Muscle of leg (tissue), 3 donors: ENCODE measurements at regions not wholly inside any gene's neighbourhood (a gene's known extent, or its start where the extent isn't known, plus 50 kb on each side); places are given as distances from the start of the nearest gene placed in this dataset.
"Not testable (repeated sequence)": the region's sequence is repeated elsewhere in the genome, so short reads cannot be mapped to it uniquely, and the experiment has no call there.

Experiments
- DNase-seq: peaks from one replicate; pipeline ENCODE4 v3.0.0; 2013
- H3K27ac ChIP-seq: one replicate; pipeline ENCODE4 v1.5.1; 2013; ENCODE audit warnings: mild to moderate bottlenecking, low read length, control low read depth
- H3K27me3 ChIP-seq: one replicate; pipeline ENCODE4 v1.6.1; 2013; ENCODE audit warnings: low read length; ENCODE audit not compliant: control insufficient read depth, insufficient read depth
- H3K36me3 ChIP-seq: one replicate; pipeline ENCODE4 v1.6.1; 2013; ENCODE audit warnings: low read length; ENCODE audit not compliant: control insufficient read depth, insufficient read depth
- H3K4me1 ChIP-seq: one replicate; pipeline ENCODE4 v1.6.1; 2013; ENCODE audit warnings: low read length; ENCODE audit not compliant: control insufficient read depth, insufficient read depth
- H3K4me3 ChIP-seq: one replicate; pipeline ENCODE4 v1.5.1; 2013; ENCODE audit warnings: low read length, control low read depth
- H3K9me3 ChIP-seq: replicated peaks from 2 replicates; pipeline ENCODE4 v1.6.1; 2013; ENCODE audit warnings: low read depth, low read length; ENCODE audit not compliant: control insufficient read depth
- WGBS: methylation state at CpG from one replicate; pipeline ENCODE4 v1.1.5; 2013; ENCODE audit warnings: missing lambda C conversion rate; ENCODE audit not compliant: insufficient coverage; 5-methylcytosine and 5-hydroxymethylcytosine counted together

GRCh38 chr4:165548702-165549101, 169.9 kb downstream of the CPE start:
- Histone ChIP-seq H3K27ac (no peak overlapping the region), H3K9me3 (no peaks in the 10 kb centered on the region), H3K36me3 (no peaks in the 10 kb centered on the region), H3K27me3 (no peaks in the 10 kb centered on the region), H3K4me1 (no peaks in the 10 kb centered on the region), H3K4me3 (no peak overlapping the region)
- no CpG with 5 or more reads among the region's 2 CpGs for WGBS
- DNase-seq = no peak

- peak; percentile 89 for DNase-seq
These were observed 174.5 kb downstream of the CPE start for GRCh38 chr4:165553221-165553810.

GRCh38 chr4:165555302-165555701, 176.5 kb downstream of the CPE start:
- Histone ChIP-seq H3K9me3 (no peaks in the 10 kb centered on the region), H3K4me3 (no peak overlapping the region), H3K36me3 (no peaks in the 10 kb centered on the region), H3K27me3 (no peaks in the 10 kb centered on the region), H3K4me1 (no peaks in the 10 kb centered on the region), H3K27ac (no peak overlapping the region)
- 29% methylated on average over 4 of the region's 5 CpGs for WGBS
- no peak for DNase-seq

More at GRCh38 chr4:165553221-165553810, 174.5 kb downstream of the CPE start:
- 60% methylated on average over 1 of the region's 2 CpGs for WGBS
- Histone ChIP-seq H3K9me3 (no peaks in the 10 kb centered on the region), H3K4me3 (no peak overlapping the region), H3K4me1 (no peaks in the 10 kb centered on the region), H3K36me3 (no peaks in the 10 kb centered on the region), H3K27ac (no peak overlapping the region), H3K27me3 (no peaks in the 10 kb centered on the region)

- H3K9me3 ChIP-seq = no peaks in the 10 kb centered on the region
- no peak for DNase-seq
- H3K27me3 ChIP-seq = no peaks in the 10 kb centered on the region
- no CpG with 5 or more reads among the region's 1 CpG for WGBS
- no peaks in the 10 kb centered on the region for H3K36me3 ChIP-seq
- no peak overlapping the region for H3K27ac ChIP-seq
- H3K4me3 ChIP-seq = no peak overlapping the region
- H3K4me1 ChIP-seq = no peaks in the 10 kb centered on the region
These were observed 177.6 kb downstream of the CPE start for GRCh38 chr4:165556383-165556782.

- no peak for DNase-seq
- 100% methylated on average over 2 of the region's 4 CpGs for WGBS
These were observed 182.1 kb downstream of the CPE start for GRCh38 chr4:165560941-165561340.

GRCh38 chr4:165563851-165564250, 185.0 kb downstream of the CPE start:
- H3K36me3 ChIP-seq = no peaks in the 10 kb centered on the region

More at GRCh38 chr4:165560941-165561340, 182.1 kb downstream of the CPE start:
- Histone ChIP-seq H3K4me1 (no peaks in the 10 kb centered on the region), H3K4me3 (no peak overlapping the region), H3K9me3 (peaks cover 2% of the 10 kb centered on the region), H3K36me3 (no peaks in the 10 kb centered on the region), H3K27me3 (no peaks in the 10 kb centered on the region), H3K27ac (no peak overlapping the region)

GRCh38 chr4:165569031-165569430, 190.2 kb downstream of the CPE start:
- DNase-seq = no peak
- H3K27me3 ChIP-seq = no peaks in the 10 kb centered on the region
- WGBS = no CpG with 5 or more reads among the region's 8 CpGs

More at GRCh38 chr4:165563851-165564250, 185.0 kb downstream of the CPE start:
- DNase-seq = no peak
- H3K27ac ChIP-seq = no peak overlapping the region
- H3K9me3 ChIP-seq = peaks cover 2% of the 10 kb centered on the region
- no peaks in the 10 kb centered on the region for H3K4me1 ChIP-seq
- no peak overlapping the region for H3K4me3 ChIP-seq
- H3K27me3 ChIP-seq = no peaks in the 10 kb centered on the region

GRCh38 chr4:165571476-165571875, 192.7 kb downstream of the CPE start:
- H3K27me3 ChIP-seq, H3K4me1 ChIP-seq: not testable (repeated sequence)
- no CpG with 5 or more reads among the region's 1 CpG for WGBS

More at GRCh38 chr4:165569031-165569430, 190.2 kb downstream of the CPE start:
- Histone ChIP-seq H3K4me3 (no peak overlapping the region), H3K9me3 (no peaks in the 10 kb centered on the region), H3K36me3 (no peaks in the 10 kb centered on the region), H3K27ac (no peak overlapping the region), H3K4me1 (no peaks in the 10 kb centered on the region)

GRCh38 chr4:165580351-165580905, 201.6 kb downstream of the CPE start:
- H3K9me3 ChIP-seq = no peaks in the 10 kb centered on the region
- H3K4me1 ChIP-seq = no peaks in the 10 kb centered on the region
- H3K36me3 ChIP-seq = no peaks in the 10 kb centered on the region
- H3K27ac ChIP-seq = no peak overlapping the region
- peak; percentile 11 for DNase-seq
- 57% methylated on average over 3 of the region's 4 CpGs for WGBS
- H3K27me3 ChIP-seq = no peaks in the 10 kb centered on the region
- no peak overlapping the region for H3K4me3 ChIP-seq

More at GRCh38 chr4:165571476-165571875, 192.7 kb downstream of the CPE start:
- not testable (repeated sequence) for H3K36me3 ChIP-seq, H3K9me3 ChIP-seq, H3K4me3 ChIP-seq, DNase-seq, H3K27ac ChIP-seq

GRCh38 chr4:165583341-165583740, 204.5 kb downstream of the CPE start:
- DNase-seq = no peak
- no CpG with 5 or more reads among the region's 3 CpGs for WGBS
- no peaks in the 10 kb centered on the region for H3K27me3 ChIP-seq
- no peak overlapping the region for H3K4me3 ChIP-seq
- no peak overlapping the region for H3K27ac ChIP-seq
- H3K36me3 ChIP-seq = no peaks in the 10 kb centered on the region
- no peaks in the 10 kb centered on the region for H3K9me3 ChIP-seq
- no peaks in the 10 kb centered on the region for H3K4me1 ChIP-seq

GRCh38 chr4:165584916-165585315, 206.1 kb downstream of the CPE start:
- no peak overlapping the region for H3K4me3 ChIP-seq
- H3K27me3 ChIP-seq = no peaks in the 10 kb centered on the region
- H3K36me3 ChIP-seq = no peaks in the 10 kb centered on the region
- no peaks in the 10 kb centered on the region for H3K9me3 ChIP-seq
- no peak for DNase-seq
- no peak overlapping the region for H3K27ac ChIP-seq
- H3K4me1 ChIP-seq = no peaks in the 10 kb centered on the region
